Neural crest cell (in vitro differentiated cells): ENCODE measurements at regions not wholly inside any gene's neighbourhood (a gene's known extent, or its start where the extent isn't known, plus 50 kb on each side); places are given as distances from the start of the nearest gene placed in this dataset.

Experiments
- DNase-seq: peaks from one replicate; pipeline ENCODE4 v3.0.0; 2021; ENCODE audit warnings: low read depth, mixed read lengths, low spot score
- H3K27ac Mint-ChIP-seq: one replicate; pipeline ENCODE4 v1.8.0; 2021; ENCODE audit warnings: mild to moderate bottlenecking, mixed read lengths; ENCODE audit not compliant: unreplicated experiment
- H3K27me3 Mint-ChIP-seq: 2 replicates; pipeline ENCODE4 v1.8.0; 2021; ENCODE audit warnings: low read depth, mild to moderate bottlenecking, mixed read lengths
- H3K36me3 Mint-ChIP-seq: 2 replicates; pipeline ENCODE4 v1.8.0; 2021; ENCODE audit warnings: low read depth, mild to moderate bottlenecking, mixed read lengths
- H3K4me1 Mint-ChIP-seq: 2 replicates; pipeline ENCODE4 v1.8.0; 2021; ENCODE audit warnings: mixed read lengths
- H3K4me3 Mint-ChIP-seq: one replicate; pipeline ENCODE4 v1.8.0; 2021; ENCODE audit warnings: mild to moderate bottlenecking, mixed read lengths
- H3K9me3 Mint-ChIP-seq: 2 replicates; pipeline ENCODE4 v1.8.0; 2021; ENCODE audit warnings: mixed read lengths
- CTCF ChIP-seq: fragments of 200-600 bp; sonication (generic); conservative IDR thresholded peaks from 2 replicates; pipeline ENCODE4 v1.5.0; 2021; ENCODE audit warnings: antibody characterized with exemption, mild to moderate bottlenecking

- Mint-ChIP-seq H3K4me3 (no peak overlapping the region), H3K9me3 (no peaks in the 10 kb centered on the region), H3K4me1 (peaks cover 5% of the 10 kb centered on the region), H3K27ac (no peak overlapping the region), H3K27me3 (no peaks in the 10 kb centered on the region), H3K36me3 (no peaks in the 10 kb centered on the region)
- DNase-seq, result no peak
- no peak for TF ChIP-seq CTCF
These were observed 128.3 kb upstream of the ETAA1 start for GRCh38 chr2:67268797-67269196.

GRCh38 chr2:67272195-67272594 lies 124.9 kb upstream of the ETAA1 start:
- TF ChIP-seq CTCF, result no peak
- no peaks in the 10 kb centered on the region for H3K27me3 Mint-ChIP-seq
- H3K36me3 Mint-ChIP-seq, result no peaks in the 10 kb centered on the region
- peaks cover 5% of the 10 kb centered on the region for H3K4me1 Mint-ChIP-seq
- no peak overlapping the region for H3K27ac Mint-ChIP-seq
- no peak overlapping the region for H3K4me3 Mint-ChIP-seq
- no peak for DNase-seq
- no peaks in the 10 kb centered on the region for H3K9me3 Mint-ChIP-seq

GRCh38 chr2:67277450-67277849 lies 119.7 kb upstream of the ETAA1 start:
- DNase-seq, result no peak
- H3K27me3 Mint-ChIP-seq, result no peaks in the 10 kb centered on the region
- peaks cover 4% of the 10 kb centered on the region for H3K4me1 Mint-ChIP-seq
- H3K9me3 Mint-ChIP-seq, result no peaks in the 10 kb centered on the region
- H3K36me3 Mint-ChIP-seq, result no peaks in the 10 kb centered on the region
- no peak overlapping the region for H3K27ac Mint-ChIP-seq
- no peak overlapping the region for H3K4me3 Mint-ChIP-seq
- no peak for TF ChIP-seq CTCF

GRCh38 chr2:67281101-67281500 lies 116.0 kb upstream of the ETAA1 start:
- no peak for TF ChIP-seq CTCF
- Mint-ChIP-seq H3K36me3 (no peaks in the 10 kb centered on the region), H3K4me3 (no peak overlapping the region), H3K27ac (no peak overlapping the region), H3K27me3 (no peaks in the 10 kb centered on the region), H3K9me3 (no peaks in the 10 kb centered on the region), H3K4me1 (peaks cover 4% of the 10 kb centered on the region)
- DNase-seq, result no peak

- Mint-ChIP-seq H3K4me1 (peaks cover 12% of the 10 kb centered on the region), H3K27me3 (no peaks in the 10 kb centered on the region), H3K36me3 (no peaks in the 10 kb centered on the region), H3K27ac (no peak overlapping the region), H3K4me3 (no peak overlapping the region), H3K9me3 (no peaks in the 10 kb centered on the region)
- no peak for DNase-seq
- TF ChIP-seq CTCF, result no peak
These were observed 113.5 kb upstream of the ETAA1 start for GRCh38 chr2:67283641-67284040.
